Mesodermal cell (in vitro differentiated cells): ENCODE measurements at regions not wholly inside any gene's neighbourhood (a gene's known extent, or its start where the extent isn't known, plus 50 kb on each side); places are given as distances from the start of the nearest gene placed in this dataset.

Source experiments
- H3K27ac ChIP-seq: 2 replicates; pipeline ENCODE4 v1.7.0; 2013; ENCODE audit warnings: mild to moderate bottlenecking, low read depth, low read length, moderate library complexity; ENCODE audit not compliant: severe bottlenecking
- H3K36me3 ChIP-seq: 2 replicates; pipeline ENCODE4 v1.7.1; 2013; ENCODE audit warnings: mild to moderate bottlenecking, low read length, moderate library complexity; ENCODE audit not compliant: control insufficient read depth, insufficient read depth
- H3K4me1 ChIP-seq: one replicate; pipeline ENCODE4 v1.7.1; 2013; ENCODE audit warnings: mild to moderate bottlenecking, low read length; ENCODE audit not compliant: insufficient read depth, control insufficient read depth, poor library complexity, severe bottlenecking
- H3K4me3 ChIP-seq: 2 replicates; pipeline ENCODE4 v1.7.0; 2013; ENCODE audit warnings: low read length, control low read depth, mild to moderate bottlenecking; ENCODE audit not compliant: insufficient read depth, poor library complexity, severe bottlenecking; ENCODE audit errors: extremely low read depth
- H3K9me3 ChIP-seq: 2 replicates; pipeline ENCODE4 v1.7.1; 2013; ENCODE audit warnings: mild to moderate bottlenecking, low read length, moderate library complexity; ENCODE audit not compliant: control insufficient read depth
- WGBS, 2 experiments: methylation state at CpG; one replicate each; pipeline ENCODE4 v1.1.5; 2013; ENCODE audit warnings: missing lambda C conversion rate in 2 of 2; ENCODE audit not compliant: insufficient coverage in 2 of 2; 5-methylcytosine and 5-hydroxymethylcytosine counted together

DNA sequence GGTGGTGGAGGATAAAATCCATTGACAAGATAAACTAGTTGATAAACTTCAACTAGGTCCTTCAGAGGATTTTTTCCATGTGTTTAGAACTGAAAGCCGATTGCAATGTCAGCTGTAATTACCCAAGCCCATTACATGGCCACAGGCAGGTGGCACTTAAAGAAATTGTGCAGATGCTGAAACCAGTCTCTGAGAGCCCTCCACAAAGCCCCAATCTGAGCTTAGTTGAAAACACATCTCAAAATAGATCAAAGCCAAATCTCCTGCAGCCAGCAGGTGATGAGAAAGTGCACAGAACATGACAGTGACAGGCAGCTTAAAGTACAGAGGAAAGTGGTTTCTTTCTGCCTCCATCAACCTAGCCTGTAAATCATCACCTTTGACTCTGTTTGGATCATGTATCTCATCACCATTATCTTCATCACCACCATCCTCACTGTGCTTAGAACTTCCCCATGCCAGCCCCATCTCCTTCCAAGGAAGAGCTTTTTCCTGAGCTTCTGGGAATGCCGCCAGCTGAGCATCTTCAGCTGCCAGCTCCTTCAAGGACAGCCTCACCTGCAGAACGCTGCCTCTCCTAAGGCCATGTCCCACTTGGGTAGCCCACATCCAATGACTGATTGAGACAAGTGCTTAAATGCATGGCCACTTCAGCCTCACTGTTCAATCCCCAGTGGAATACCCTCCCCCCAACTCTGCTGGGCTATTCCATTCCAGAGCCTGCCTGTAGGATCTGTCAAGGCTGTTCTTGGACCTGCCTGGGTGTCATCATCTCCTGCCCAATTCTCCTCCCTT is 219.5 kb upstream of the TMEM132C start:
- H3K27ac ChIP-seq: no peak overlapping the region
- H3K4me1 ChIP-seq: no peaks in the 10 kb centered on the region
- no peaks in the 10 kb centered on the region for H3K36me3 ChIP-seq
- no peaks in the 10 kb centered on the region for H3K9me3 ChIP-seq
- no peak overlapping the region for H3K4me3 ChIP-seq
- 90 to 96% methylated on average over 2 to 3 of the region's 3 CpGs for WGBS, 2 experiments

DNA sequence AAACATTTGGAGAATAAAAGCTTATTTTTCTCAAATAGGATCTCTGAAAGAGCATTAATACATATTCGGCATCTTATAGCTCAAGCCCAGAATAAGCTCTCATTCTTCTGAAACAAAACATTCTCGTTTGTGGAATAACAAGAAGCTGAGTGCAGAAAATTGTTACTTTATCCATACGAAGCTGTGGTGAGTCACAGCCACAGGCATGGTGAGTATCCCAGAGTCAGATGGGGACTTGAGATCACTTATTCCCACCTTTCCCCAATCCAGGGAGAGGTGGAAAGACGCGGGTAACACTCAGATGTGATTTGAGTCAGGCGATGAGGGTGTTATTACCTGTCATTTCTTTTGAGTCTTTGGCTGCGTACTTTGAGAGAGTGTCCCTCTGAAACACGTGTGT is 214.6 kb upstream of the TMEM132C start:
- H3K4me1 ChIP-seq: no peaks in the 10 kb centered on the region
- H3K36me3 ChIP-seq: no peaks in the 10 kb centered on the region
- WGBS, 2 experiments: 85 to 97% methylated on average over 5 to 6 of the region's 8 CpGs
- H3K4me3 ChIP-seq: no peak overlapping the region
- no peak overlapping the region for H3K27ac ChIP-seq
- no peaks in the 10 kb centered on the region for H3K9me3 ChIP-seq

DNA sequence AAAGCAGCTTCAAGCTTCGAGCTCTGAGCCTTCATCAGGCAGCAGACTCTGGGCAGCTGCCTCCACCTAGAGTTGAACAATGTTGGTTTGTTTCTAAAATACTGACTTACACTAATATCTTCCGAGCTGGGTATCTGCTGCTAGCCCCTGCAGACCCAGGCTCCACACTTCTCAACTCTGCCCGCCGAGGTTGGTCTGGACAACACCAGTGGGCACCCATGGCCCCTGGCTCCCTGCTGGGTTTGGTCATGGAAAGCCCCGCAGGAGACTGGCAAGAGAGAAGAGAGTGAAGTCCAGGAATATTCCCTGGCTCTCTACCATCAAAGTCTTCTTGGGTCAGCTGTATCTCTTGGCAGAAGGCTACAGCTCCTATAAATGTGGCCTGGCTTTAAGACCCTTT is 214.2 kb upstream of the TMEM132C start:
- no peaks in the 10 kb centered on the region for H3K36me3 ChIP-seq
- H3K27ac ChIP-seq: no peak overlapping the region
- H3K4me3 ChIP-seq: no peak overlapping the region
- no peaks in the 10 kb centered on the region for H3K9me3 ChIP-seq
- H3K4me1 ChIP-seq: no peaks in the 10 kb centered on the region
- WGBS, 2 experiments: 67 to 85% methylated on average over 3 of the region's 5 CpGs

DNA sequence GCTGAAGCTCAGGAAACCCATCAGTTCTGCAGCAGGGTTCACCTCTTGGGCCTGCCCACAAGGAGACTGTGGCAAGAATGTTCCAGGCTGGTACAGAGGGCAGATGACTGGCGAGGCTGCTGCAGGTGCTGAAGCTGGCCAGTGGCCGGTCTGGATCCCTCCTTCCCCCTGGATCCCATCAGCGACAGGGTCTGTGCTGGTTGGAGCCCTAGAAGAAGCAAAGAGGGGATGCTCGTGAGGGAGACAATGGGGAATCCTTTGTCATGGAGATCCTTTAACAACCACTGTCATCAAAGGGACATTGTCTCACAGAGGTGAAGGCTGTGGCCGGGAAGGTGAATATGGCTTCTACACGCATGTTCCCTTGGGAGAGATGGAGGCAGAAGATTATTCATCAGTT is 211.4 kb upstream of the TMEM132C start:
- Histone ChIP-seq H3K27ac (no peak overlapping the region), H3K4me3 (no peak overlapping the region), H3K36me3 (no peaks in the 10 kb centered on the region), H3K4me1 (no peaks in the 10 kb centered on the region), H3K9me3 (no peaks in the 10 kb centered on the region)
- 36 to 83% methylated on average over 2 to 3 of the region's 6 CpGs for WGBS, 2 experiments

DNA sequence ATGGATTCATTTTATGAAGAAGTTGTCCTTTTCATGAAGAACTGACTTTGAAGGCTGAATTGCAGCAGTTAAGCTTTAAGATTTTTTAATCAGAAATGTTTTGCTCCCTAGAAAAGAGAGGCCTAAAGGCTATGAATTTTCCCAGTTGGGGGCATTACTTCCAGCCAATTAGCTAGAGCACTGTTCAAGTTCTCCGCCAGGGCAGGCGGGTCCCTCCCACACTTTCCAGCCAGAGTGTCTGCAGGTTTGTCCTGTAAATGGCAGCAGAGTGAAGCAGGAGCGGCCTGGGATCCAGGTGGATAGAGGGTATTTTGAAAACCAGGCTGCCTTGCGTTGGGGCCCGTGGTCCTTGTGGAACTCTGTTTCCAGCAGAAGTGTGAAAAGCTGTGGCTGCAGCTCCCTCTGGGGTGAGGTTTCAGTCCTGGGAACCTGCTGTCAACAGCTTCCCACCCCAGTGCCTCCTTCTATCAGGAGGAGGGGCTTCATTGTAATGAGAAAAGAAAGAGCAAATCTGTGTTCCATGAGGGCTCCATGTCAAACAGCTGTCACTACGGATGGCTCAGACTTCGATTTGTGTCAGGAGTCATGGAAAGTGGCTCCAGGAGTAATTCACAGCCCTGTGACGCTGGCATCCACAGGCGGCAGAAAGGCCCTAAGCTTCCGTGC is 210.7 kb upstream of the TMEM132C start:
- H3K36me3 ChIP-seq: no peaks in the 10 kb centered on the region
- no peak overlapping the region for H3K27ac ChIP-seq
- no peaks in the 10 kb centered on the region for H3K4me1 ChIP-seq
- WGBS, 2 experiments: 49 to 51% methylated on average over 8 to 9 of the region's 10 CpGs
- no peak overlapping the region for H3K4me3 ChIP-seq
- H3K9me3 ChIP-seq: no peaks in the 10 kb centered on the region

DNA sequence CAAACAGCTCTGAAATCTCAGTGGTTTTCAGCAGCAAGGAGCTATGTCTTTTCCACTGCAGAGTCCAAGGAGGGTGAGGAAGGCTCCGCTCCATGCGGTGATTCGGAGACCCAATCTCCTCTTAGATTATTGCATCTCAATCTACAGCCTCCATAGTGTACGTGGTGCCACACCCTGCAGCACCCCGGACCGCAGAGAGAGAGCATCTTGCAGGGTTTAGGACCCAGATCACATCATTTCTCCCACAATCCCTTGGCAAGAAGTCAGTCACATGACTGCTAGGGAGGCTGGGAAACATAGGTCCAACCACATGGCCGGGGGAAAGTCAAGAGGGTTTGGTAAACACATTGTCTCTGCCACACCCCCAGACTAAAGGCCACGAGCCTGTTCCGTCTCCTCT is 209.4 kb upstream of the TMEM132C start:
- Histone ChIP-seq H3K27ac (no peak overlapping the region), H3K4me1 (no peaks in the 10 kb centered on the region), H3K36me3 (no peaks in the 10 kb centered on the region), H3K9me3 (no peaks in the 10 kb centered on the region), H3K4me3 (no peak overlapping the region)
- 91 to 100% methylated on average over 2 to 4 of the region's 9 CpGs for WGBS, 2 experiments

DNA sequence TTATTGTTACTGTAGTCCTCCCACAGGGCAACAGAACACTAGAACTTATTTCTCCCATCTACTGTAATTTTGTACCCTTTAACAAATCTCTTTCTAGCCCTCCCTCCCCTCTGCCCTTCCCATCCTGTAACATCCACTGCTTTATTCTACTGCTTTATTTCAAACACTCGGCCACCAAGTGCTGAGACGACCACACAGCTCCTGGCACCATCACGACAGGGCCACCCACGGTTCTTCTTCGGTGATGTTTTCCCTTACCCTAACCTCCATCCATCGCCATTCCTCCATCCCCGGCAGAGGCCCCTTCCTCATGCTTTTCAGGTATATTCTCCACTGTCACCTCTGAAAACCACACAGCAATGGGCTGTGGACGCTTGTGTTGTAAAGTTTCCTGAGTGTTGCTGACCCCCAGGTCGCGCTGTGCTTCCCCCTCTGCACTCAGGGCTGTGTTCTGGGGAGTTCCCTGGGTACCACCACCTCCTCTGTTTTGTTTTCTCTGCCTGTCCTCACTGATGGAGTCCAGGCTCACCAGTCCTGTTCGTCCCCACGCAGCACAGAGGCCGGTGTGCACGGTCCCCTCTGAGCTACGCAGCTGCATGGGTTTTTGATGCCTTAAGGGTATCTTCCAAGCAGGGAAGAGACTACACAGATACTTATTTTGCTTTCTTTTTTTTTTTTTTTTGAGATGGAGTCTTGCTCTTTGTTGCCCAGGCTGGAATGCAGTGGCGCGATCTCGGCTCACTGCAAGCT is 207.2 kb upstream of the TMEM132C start:
- Histone ChIP-seq H3K36me3 (no peaks in the 10 kb centered on the region), H3K4me1 (no peaks in the 10 kb centered on the region), H3K9me3 (no peaks in the 10 kb centered on the region), H3K4me3 (no peak overlapping the region), H3K27ac (no peak overlapping the region)
- WGBS, 2 experiments: 84 to 85% methylated on average over 8 to 13 of the region's 18 CpGs

DNA sequence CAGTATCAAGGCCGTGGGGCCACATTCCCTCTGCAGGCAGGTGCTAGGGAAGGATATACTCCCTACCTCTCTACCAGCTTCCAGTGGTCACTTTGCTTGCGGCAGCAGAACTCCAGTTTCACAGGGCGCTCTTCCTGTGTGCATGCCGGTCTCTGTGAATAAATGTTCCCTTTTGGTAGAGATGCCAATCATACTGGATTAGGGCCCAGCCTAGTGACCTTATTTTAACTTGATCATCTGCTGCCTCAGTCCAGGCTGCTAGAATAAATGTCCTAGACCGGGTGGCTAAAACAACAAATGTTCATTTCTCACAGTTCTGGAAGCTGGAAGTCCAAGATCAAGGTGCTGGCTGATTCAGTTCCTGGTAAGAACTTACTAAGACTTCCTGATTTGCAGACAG is 198.8 kb upstream of the TMEM132C start:
- 85 to 100% methylated on average over 3 to 4 of the region's 5 CpGs for WGBS, 2 experiments
- H3K36me3 ChIP-seq: no peaks in the 10 kb centered on the region
- no peaks in the 10 kb centered on the region for H3K4me1 ChIP-seq
- H3K9me3 ChIP-seq: no peaks in the 10 kb centered on the region
- no peak overlapping the region for H3K27ac ChIP-seq
- no peak overlapping the region for H3K4me3 ChIP-seq

DNA sequence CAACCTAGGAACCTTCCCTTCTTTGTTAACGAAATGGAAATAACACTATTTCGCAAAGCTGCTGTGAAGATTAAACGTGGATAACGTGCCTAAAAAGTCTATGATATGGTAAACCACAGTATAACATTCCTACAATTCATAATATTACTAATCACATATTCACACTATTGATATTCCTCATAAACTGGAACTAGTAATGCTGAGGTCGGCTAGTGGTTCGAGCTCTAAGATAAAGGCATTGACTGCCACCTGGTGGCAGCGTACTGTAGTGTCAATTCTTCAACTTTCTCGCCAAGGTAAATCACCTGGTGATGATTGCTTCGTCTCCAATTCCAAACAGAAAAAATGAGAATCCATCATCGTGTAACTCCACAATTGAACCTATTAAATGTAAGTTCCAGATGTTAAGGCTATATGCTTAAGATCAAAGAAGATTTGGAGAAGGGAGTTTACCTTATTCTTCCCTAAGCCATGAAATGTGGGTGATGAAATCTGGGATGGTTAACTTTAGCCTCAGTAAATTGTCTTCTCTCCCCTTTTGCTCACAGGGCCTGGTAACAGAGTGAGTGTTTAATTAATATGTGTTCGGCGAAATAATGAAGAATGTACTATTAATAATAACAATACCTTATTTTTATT is 197.5 kb upstream of the TMEM132C start:
- 0 to 4% methylated on average over 3 to 4 of the region's 12 CpGs for WGBS, 2 experiments
- Histone ChIP-seq H3K9me3 (no peaks in the 10 kb centered on the region), H3K36me3 (no peaks in the 10 kb centered on the region), H3K4me3 (no peak overlapping the region), H3K27ac (no peak overlapping the region), H3K4me1 (no peaks in the 10 kb centered on the region)

DNA sequence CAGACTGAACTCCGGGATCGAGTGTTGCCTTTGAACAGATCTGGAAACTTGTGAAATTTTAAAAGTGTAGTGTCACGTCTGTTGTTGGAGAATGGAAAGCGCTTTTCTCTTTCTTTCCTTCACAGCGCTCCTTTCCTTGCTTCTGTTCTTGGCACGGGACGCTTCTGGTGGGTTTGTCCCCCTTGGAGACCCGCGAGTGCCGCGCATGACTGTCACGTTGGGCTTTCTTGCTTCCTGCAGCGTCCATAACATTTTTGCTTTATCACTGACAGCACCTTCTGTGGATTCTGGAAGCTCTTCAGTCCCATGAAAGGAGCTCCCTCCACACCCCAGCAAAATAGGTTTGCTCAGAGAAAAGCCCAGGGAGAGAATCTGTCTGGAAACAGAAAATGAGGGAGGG is 193.0 kb upstream of the TMEM132C start:
- no peaks in the 10 kb centered on the region for H3K36me3 ChIP-seq
- WGBS, 2 experiments: 91 to 92% methylated on average over 11 to 12 of the region's 13 CpGs
- H3K9me3 ChIP-seq: peaks cover 7% of the 10 kb centered on the region
- H3K4me1 ChIP-seq: peaks cover 9% of the 10 kb centered on the region
- no peak overlapping the region for H3K4me3 ChIP-seq
- no peak overlapping the region for H3K27ac ChIP-seq
